Hippocampal formation (tissue), 2 donors: ENCODE measurements at regions not wholly inside any gene's neighbourhood (a gene's known extent, or its start where the extent isn't known, plus 50 kb on each side); places are given as distances from the start of the nearest gene placed in this dataset.
"Not testable (repeated sequence)": the region's sequence is repeated elsewhere in the genome, so short reads cannot be mapped to it uniquely, and the experiment has no call there.

Experiments
- DNase-seq, 2 donors: peaks; one replicate each; lab custom pipeline; 2025; lab: John Stamatoyannopoulos, UW

- no peak for DNase-seq
These were observed 277.6 kb upstream of the PLEKHG7 start for GRCh38 chr12:92425165-92425564.

- DNase-seq, result no peak
These were observed 278.5 kb upstream of the PLEKHG7 start for GRCh38 chr12:92424338-92424737.

GRCh38 chr12:92421701-92422100 is 276.1 kb upstream of the BTG1 start:
- DNase-seq, result no peak

GRCh38 chr12:92421042-92421441 is 275.4 kb upstream of the BTG1 start:
- no peak for DNase-seq

GRCh38 chr12:92419201-92419600 is 273.6 kb upstream of the BTG1 start:
- no peak for DNase-seq

- DNase-seq, result no peak
These were observed 272.7 kb upstream of the BTG1 start for GRCh38 chr12:92418381-92418780.

GRCh38 chr12:92417373-92417772 is 271.7 kb upstream of the BTG1 start:
- DNase-seq, result no peak

GRCh38 chr12:92416385-92416812 is 270.8 kb upstream of the BTG1 start:
- no peak for DNase-seq

- no peak for DNase-seq
These were observed 268.8 kb upstream of the BTG1 start for GRCh38 chr12:92414170-92415070.

GRCh38 chr12:92413286-92413685 is 267.6 kb upstream of the BTG1 start:
- DNase-seq, result no peak

- no peak for DNase-seq
These were observed 267.2 kb upstream of the BTG1 start for GRCh38 chr12:92412856-92413255.

GRCh38 chr12:92411687-92412086 is 266.0 kb upstream of the BTG1 start:
- DNase-seq, result no peak

- DNase-seq, result no peak
These were observed 262.6 kb upstream of the BTG1 start for GRCh38 chr12:92408072-92408900.

- DNase-seq, result not testable (repeated sequence)
These were observed 260.9 kb upstream of the BTG1 start for GRCh38 chr12:92406404-92407070.

GRCh38 chr12:92405801-92406251 is 260.2 kb upstream of the BTG1 start:
- DNase-seq, result not testable (repeated sequence)

- no peak for DNase-seq
These were observed 259.3 kb upstream of the BTG1 start for GRCh38 chr12:92404921-92405320.

GRCh38 chr12:92404259-92404894 is 258.7 kb upstream of the BTG1 start:
- no peak for DNase-seq

GRCh38 chr12:92403210-92404175 is 257.8 kb upstream of the BTG1 start:
- no peak for DNase-seq

- no peak for DNase-seq
These were observed 256.8 kb upstream of the BTG1 start for GRCh38 chr12:92402415-92402814.

GRCh38 chr12:92400006-92400405 is 254.4 kb upstream of the BTG1 start:
- no peak for DNase-seq
